ENCODE measurements at regions not wholly inside any gene's neighbourhood (a gene's known extent, or its start where the extent isn't known, plus 50 kb on each side); places are given as distances from the start of the nearest gene placed in this dataset.
"Not testable (repeated sequence)": the region's sequence is repeated elsewhere in the genome, so short reads cannot be mapped to it uniquely, and the experiment has no call there.

- not testable (repeated sequence) for H3K36me3 ChIP-seq (ENCODE audit: control insufficient read depth, insufficient read depth, low read length); H3K27me3 ChIP-seq (replicated peaks; ENCODE audit: control insufficient read depth, insufficient read depth, low read length); DNase-seq (ENCODE audit: extremely low read depth, insufficient read length); H3K4me3 ChIP-seq (replicated peaks; ENCODE audit: low read depth, low read length)
Measured at GRCh38 chr16:29129458-29130038, 144.7 kb downstream of the LAT start.

GRCh38 chr16:29128732-29129457 is 144.0 kb downstream of the LAT start:
- not testable (repeated sequence) for H3K4me3 ChIP-seq (replicated peaks; ENCODE audit: low read depth, low read length); H3K27me3 ChIP-seq (replicated peaks; ENCODE audit: control insufficient read depth, insufficient read depth, low read length); H3K36me3 ChIP-seq (ENCODE audit: control insufficient read depth, insufficient read depth, low read length); DNase-seq (ENCODE audit: extremely low read depth, insufficient read length)

GRCh38 chr16:29127806-29128420 is 143.1 kb downstream of the LAT start:
- H3K36me3 ChIP-seq (ENCODE audit: control insufficient read depth, insufficient read depth, low read length); H3K4me3 ChIP-seq (replicated peaks; ENCODE audit: low read depth, low read length); H3K27me3 ChIP-seq (replicated peaks; ENCODE audit: control insufficient read depth, insufficient read depth, low read length); DNase-seq (ENCODE audit: extremely low read depth, insufficient read length): not testable (repeated sequence)

DNA sequence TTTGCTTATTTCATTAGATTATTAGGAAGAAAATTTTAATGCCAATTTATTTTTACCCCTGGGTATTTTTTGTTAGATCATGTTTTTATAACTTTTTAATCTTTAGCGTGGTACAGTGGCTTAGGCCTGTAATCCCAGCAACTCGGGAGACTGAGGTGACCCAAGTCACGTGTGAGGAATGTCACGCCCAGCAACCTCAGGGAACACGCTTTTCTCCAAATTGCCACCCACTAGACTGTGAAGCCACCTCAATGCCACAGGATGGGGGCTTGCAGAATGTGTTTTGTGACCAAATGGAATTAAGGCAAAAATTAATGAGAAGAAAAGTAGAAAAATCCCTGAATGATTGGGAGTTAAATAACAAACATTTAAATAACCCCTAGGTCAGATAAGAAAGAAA is 141.8 kb downstream of the LAT start:
- no peak for DNase-seq (ENCODE audit: extremely low read depth, insufficient read length)
- no peak overlapping the region for H3K4me3 ChIP-seq (replicated peaks; ENCODE audit: low read depth, low read length)
- H3K36me3 ChIP-seq (ENCODE audit: control insufficient read depth, insufficient read depth, low read length), result peaks cover 2% of the 10 kb centered on the region
- no peaks in the 10 kb centered on the region for H3K27me3 ChIP-seq (replicated peaks; ENCODE audit: control insufficient read depth, insufficient read depth, low read length)
- TF ChIP-seq CTCF (IDR thresholded peaks at IDR 0.05; ENCODE audit: insufficient read depth, low read length, poor library complexity, severe bottlenecking), result no peak

DNA sequence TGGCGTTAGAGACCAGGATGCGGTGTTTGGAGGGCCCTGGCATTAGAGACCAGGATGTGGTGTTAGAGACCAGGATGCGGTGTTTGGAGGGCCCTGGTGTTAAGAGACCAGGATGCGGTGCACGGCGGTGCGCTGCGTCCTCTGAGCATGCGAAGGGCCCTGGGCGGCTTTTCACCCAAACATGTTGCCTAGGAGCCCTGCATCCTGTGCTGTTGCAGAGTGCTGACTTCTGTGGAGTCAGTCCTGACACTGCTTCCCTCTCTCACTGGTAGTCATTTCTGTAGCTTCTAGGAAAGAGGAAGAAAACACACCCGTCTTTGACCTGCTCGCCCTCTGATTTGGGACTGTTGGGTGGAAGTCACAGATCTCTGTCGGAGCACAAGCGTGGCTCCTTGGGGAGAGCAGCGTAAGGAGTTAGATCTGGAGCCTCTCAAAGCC is 141.2 kb downstream of the LAT start:
- Histone ChIP-seq H3K4me3 (replicated peaks; ENCODE audit: low read depth, low read length) (no peak overlapping the region), H3K27me3 (replicated peaks; ENCODE audit: control insufficient read depth, insufficient read depth, low read length) (no peaks in the 10 kb centered on the region), H3K36me3 (ENCODE audit: control insufficient read depth, insufficient read depth, low read length) (peaks cover 2% of the 10 kb centered on the region)
- no peak for DNase-seq (ENCODE audit: extremely low read depth, insufficient read length)
- TF ChIP-seq CTCF (IDR thresholded peaks at IDR 0.05; ENCODE audit: insufficient read depth, low read length, poor library complexity, severe bottlenecking), result no peak

DNA sequence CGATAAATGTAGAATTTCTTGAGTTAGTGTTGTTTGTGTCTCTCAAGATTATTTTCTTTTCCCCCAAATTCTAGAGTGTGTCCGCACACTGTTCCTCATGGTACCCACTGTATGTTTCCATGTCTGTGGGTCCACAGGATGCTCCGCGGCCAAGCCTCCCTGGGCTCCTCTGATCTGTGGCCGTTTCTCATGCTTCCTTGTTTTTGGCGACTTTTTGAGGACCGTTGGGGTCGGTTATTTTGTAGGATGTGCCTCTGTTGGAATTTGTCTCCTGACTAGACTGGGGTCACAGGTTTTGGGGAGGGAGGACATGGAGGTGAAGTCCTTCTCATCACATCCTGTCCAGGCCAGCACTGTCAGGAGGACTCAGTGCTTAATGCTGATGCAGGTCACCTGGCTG is 140.0 kb downstream of the LAT start:
- Histone ChIP-seq H3K36me3 (ENCODE audit: control insufficient read depth, insufficient read depth, low read length) (peaks cover 2% of the 10 kb centered on the region), H3K27me3 (replicated peaks; ENCODE audit: control insufficient read depth, insufficient read depth, low read length) (no peaks in the 10 kb centered on the region), H3K4me3 (replicated peaks; ENCODE audit: low read depth, low read length) (no peak overlapping the region)
- no peak for TF ChIP-seq CTCF (IDR thresholded peaks at IDR 0.05; ENCODE audit: insufficient read depth, low read length, poor library complexity, severe bottlenecking)
- no peak for DNase-seq (ENCODE audit: extremely low read depth, insufficient read length)

DNA sequence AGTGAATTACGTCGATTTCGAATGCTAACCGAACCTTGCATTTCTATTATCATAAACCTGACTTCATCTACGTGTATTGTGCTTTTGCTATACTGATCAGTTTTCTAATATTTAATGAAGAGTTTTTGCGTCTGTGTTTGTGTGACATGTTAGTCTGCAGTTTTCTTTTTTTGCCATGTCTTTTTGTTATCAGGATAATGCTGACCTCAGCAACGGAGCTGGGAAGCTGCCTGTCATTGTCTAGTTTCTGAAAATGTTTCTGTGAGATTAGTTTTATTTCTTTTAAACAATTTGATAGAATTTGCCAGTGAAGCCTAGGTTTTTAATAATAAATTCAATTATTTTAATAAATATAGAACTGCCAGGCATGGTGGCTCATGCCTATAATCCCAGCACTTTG is 139.3 kb downstream of the LAT start:
- not testable (repeated sequence) for DNase-seq (ENCODE audit: extremely low read depth, insufficient read length); H3K27me3 ChIP-seq (replicated peaks; ENCODE audit: control insufficient read depth, insufficient read depth, low read length); H3K4me3 ChIP-seq (replicated peaks; ENCODE audit: low read depth, low read length); H3K36me3 ChIP-seq (ENCODE audit: control insufficient read depth, insufficient read depth, low read length)

DNA sequence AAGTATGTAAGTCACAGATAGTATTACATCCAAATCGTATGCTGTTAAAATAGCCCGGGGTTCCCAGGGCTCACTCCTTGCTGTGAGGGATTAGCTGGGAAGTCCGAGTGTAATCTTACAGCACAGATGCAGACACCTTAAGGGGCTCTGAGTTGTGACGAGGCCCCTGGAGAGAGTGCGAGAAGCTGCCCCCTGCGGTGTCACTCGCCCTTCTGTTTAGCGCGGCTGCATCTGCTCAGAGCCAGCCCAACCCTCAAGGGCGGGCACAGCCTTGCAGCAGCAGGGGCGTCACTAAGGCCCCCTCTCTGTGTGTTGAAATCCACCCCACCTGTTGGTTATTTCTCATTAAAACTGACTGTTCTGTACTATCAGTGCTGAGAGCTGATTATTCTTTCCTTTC is 135.8 kb downstream of the LAT start:
- not testable (repeated sequence) for H3K4me3 ChIP-seq (replicated peaks; ENCODE audit: low read depth, low read length); H3K27me3 ChIP-seq (replicated peaks; ENCODE audit: control insufficient read depth, insufficient read depth, low read length); DNase-seq (ENCODE audit: extremely low read depth, insufficient read length); H3K36me3 ChIP-seq (ENCODE audit: control insufficient read depth, insufficient read depth, low read length)

- not testable (repeated sequence) for H3K27me3 ChIP-seq (replicated peaks; ENCODE audit: control insufficient read depth, insufficient read depth, low read length); DNase-seq (ENCODE audit: extremely low read depth, insufficient read length); H3K4me3 ChIP-seq (replicated peaks; ENCODE audit: low read depth, low read length)
- peaks cover 10% of the 10 kb centered on the region for H3K36me3 ChIP-seq (ENCODE audit: control insufficient read depth, insufficient read depth, low read length)
Measured at GRCh38 chr16:29118301-29118957, 133.6 kb downstream of the LAT start.
